Fibroblast of lung (primary cell): ENCODE measurements at regions not wholly inside any gene's neighbourhood (a gene's known extent, or its start where the extent isn't known, plus 50 kb on each side); places are given as distances from the start of the nearest gene placed in this dataset.

Experiments
- EZH2 ChIP-seq: IDR thresholded peaks from 2 replicates; pipeline ENCODE4 v1.5.1; 2012; ENCODE audit warnings: low read length, control low read depth, mild to moderate bottlenecking; ENCODE audit errors: missing control alignments
- TF ChIP-seq, protein P1 (sequence below), 2 donors: IDR thresholded peaks in 1 of 2; conservative IDR thresholded peaks in 1 of 2; 1 replicate in 1 of 2; 2 replicates in 1 of 2; pipeline ENCODE4 v1.5.1; 2011 to 2012; ENCODE audit warnings: low read length in 2 of 2, control low read depth in 1 of 2, inconsistent platforms in 1 of 2, low read depth in 1 of 2, mild to moderate bottlenecking in 1 of 2

- TF ChIP-seq, protein P1, sequence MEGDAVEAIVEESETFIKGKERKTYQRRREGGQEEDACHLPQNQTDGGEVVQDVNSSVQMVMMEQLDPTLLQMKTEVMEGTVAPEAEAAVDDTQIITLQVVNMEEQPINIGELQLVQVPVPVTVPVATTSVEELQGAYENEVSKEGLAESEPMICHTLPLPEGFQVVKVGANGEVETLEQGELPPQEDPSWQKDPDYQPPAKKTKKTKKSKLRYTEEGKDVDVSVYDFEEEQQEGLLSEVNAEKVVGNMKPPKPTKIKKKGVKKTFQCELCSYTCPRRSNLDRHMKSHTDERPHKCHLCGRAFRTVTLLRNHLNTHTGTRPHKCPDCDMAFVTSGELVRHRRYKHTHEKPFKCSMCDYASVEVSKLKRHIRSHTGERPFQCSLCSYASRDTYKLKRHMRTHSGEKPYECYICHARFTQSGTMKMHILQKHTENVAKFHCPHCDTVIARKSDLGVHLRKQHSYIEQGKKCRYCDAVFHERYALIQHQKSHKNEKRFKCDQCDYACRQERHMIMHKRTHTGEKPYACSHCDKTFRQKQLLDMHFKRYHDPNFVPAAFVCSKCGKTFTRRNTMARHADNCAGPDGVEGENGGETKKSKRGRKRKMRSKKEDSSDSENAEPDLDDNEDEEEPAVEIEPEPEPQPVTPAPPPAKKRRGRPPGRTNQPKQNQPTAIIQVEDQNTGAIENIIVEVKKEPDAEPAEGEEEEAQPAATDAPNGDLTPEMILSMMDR (conservative IDR thresholded peaks at IDR 0.05 in 1 of 2, IDR thresholded peaks at IDR 0.05 in 1 of 2; ENCODE audit: low read depth in 1 of 2, low read length in 2 of 2): no peak
- TF ChIP-seq EZH2: no peak
Observed at GRCh38 chr7:41582116-41582515, 120.8 kb downstream of the INHBA start.
